GM21786 (cell line): ENCODE measurements at regions not wholly inside any gene's neighbourhood (a gene's known extent, or its start where the extent isn't known, plus 50 kb on each side); places are given as distances from the start of the nearest gene placed in this dataset.
"Not testable (repeated sequence)": the region's sequence is repeated elsewhere in the genome, so short reads cannot be mapped to it uniquely, and the experiment has no call there.

Source experiments
- ATAC-seq: cut with Tn5 transposase; IDR thresholded peaks from one replicate; pipeline ENCODE4 v1.9.1; 2021; ENCODE audit not compliant: unreplicated experiment

- no peak for ATAC-seq
Measured at GRCh38 chr7:85376589-85376988, 189.7 kb upstream of the SEMA3D start.

- ATAC-seq = no peak
Measured at GRCh38 chr7:85356916-85357315, 170.1 kb upstream of the SEMA3D start.

GRCh38 chr7:85343484-85343883 is 156.6 kb upstream of the SEMA3D start:
- peak; percentile 76 for ATAC-seq

GRCh38 chr7:85342781-85343180 is 155.9 kb upstream of the SEMA3D start:
- ATAC-seq = no peak

GRCh38 chr7:85341973-85342372 is 155.1 kb upstream of the SEMA3D start:
- no peak for ATAC-seq

GRCh38 chr7:85341121-85341520 is 154.3 kb upstream of the SEMA3D start:
- ATAC-seq = no peak

- no peak for ATAC-seq
Measured at GRCh38 chr7:85336086-85336485, 149.2 kb upstream of the SEMA3D start.

- ATAC-seq = not testable (repeated sequence)
Measured at GRCh38 chr7:85335113-85335512, 148.3 kb upstream of the SEMA3D start.

- ATAC-seq = no peak
Measured at GRCh38 chr7:85328456-85328998, 141.7 kb upstream of the SEMA3D start.

- no peak for ATAC-seq
Measured at GRCh38 chr7:85324145-85324799, 137.4 kb upstream of the SEMA3D start.

GRCh38 chr7:85322252-85322651 is 135.4 kb upstream of the SEMA3D start:
- no peak for ATAC-seq

- no peak for ATAC-seq
Measured at GRCh38 chr7:85320699-85321476, 134.0 kb upstream of the SEMA3D start.

- no peak for ATAC-seq
Measured at GRCh38 chr7:85316489-85316888, 129.6 kb upstream of the SEMA3D start.

- ATAC-seq = no peak
Measured at GRCh38 chr7:85310301-85310700, 123.4 kb upstream of the SEMA3D start.

GRCh38 chr7:85306115-85306514 is 119.3 kb upstream of the SEMA3D start:
- no peak for ATAC-seq

- ATAC-seq = no peak
Measured at GRCh38 chr7:85294176-85294575, 107.3 kb upstream of the SEMA3D start.

- ATAC-seq = peak; percentile 63
Measured at GRCh38 chr7:85292908-85293576, 106.2 kb upstream of the SEMA3D start.

GRCh38 chr7:85290269-85290668 is 103.4 kb upstream of the SEMA3D start:
- ATAC-seq = no peak

GRCh38 chr7:85289279-85289678 is 102.4 kb upstream of the SEMA3D start:
- no peak for ATAC-seq

- no peak for ATAC-seq
Measured at GRCh38 chr7:85287106-85287825, 100.4 kb upstream of the SEMA3D start.

GRCh38 chr7:85286446-85286845 is 99.6 kb upstream of the SEMA3D start:
- no peak for ATAC-seq
